PC-9 (cell line): ENCODE measurements at regions not wholly inside any gene's neighbourhood (a gene's known extent, or its start where the extent isn't known, plus 50 kb on each side); places are given as distances from the start of the nearest gene placed in this dataset.

Source experiments
- BruUV-seq: library from RNA; stranded (reverse); fragments of 400-500 nt; replicated peaks from 2 replicates; lab custom pipeline; 2021; lab: Mats Ljungman, UMichigan
- CTCF ChIA-PET: fragments of 300-600 bp; sonication (Branson Sonifier 250); formaldehyde crosslinking; loops from one replicate; lab custom pipeline; 2022; ENCODE audit warnings: antibody characterized with exemption; lab: Charles Lee
- POLR2A ChIA-PET: fragments of 300-600 bp; sonication (Branson Sonifier 250); formaldehyde crosslinking; loops from one replicate; lab custom pipeline; 2022; ENCODE audit warnings: antibody characterized with exemption; ENCODE audit not compliant: unreplicated experiment; lab: Charles Lee
- DNase-seq, 2 experiments: peaks; one replicate each; pipeline versions ENCODE4 v3.0.0 to v3.0.0-alpha.2; 2015 to 2022; ENCODE audit warnings: mixed read lengths in 1 of 2
- H2AFZ ChIP-seq: fragments of 200-600 bp; sonication (generic); 2 replicates; pipeline ENCODE4 v1.8.1; 2017; ENCODE audit warnings: antibody characterized with exemption
- H3F3A ChIP-seq: fragments of 200-600 bp; sonication (generic); 2 replicates; pipeline ENCODE4 v1.8.1; 2017; ENCODE audit warnings: antibody characterized with exemption, mild to moderate bottlenecking, low read depth; ENCODE audit not compliant: insufficient read depth
- H3K27ac ChIP-seq: fragments of 200-600 bp; sonication (generic); 2 replicates; pipeline ENCODE4 v1.6.1; 2016; ENCODE audit warnings: mixed run types
- H3K27me3 ChIP-seq: fragments of 200-600 bp; sonication (generic); 2 replicates; pipeline ENCODE4 v1.6.1; 2016; ENCODE audit warnings: low read depth, mixed run types; ENCODE audit not compliant: insufficient read depth
- H3K36me3 ChIP-seq: fragments of 200-600 bp; sonication (generic); 2 replicates; pipeline ENCODE4 v1.6.1; 2016; ENCODE audit warnings: low read depth, mixed run types
- H3K4me1 ChIP-seq: fragments of 200-600 bp; sonication (generic); replicated peaks from 2 replicates; pipeline ENCODE4 v1.6.1; 2016; ENCODE audit warnings: mixed run types; ENCODE audit not compliant: insufficient read depth
- H3K4me2 ChIP-seq: fragments of 200-600 bp; sonication (generic); 2 replicates; pipeline ENCODE4 v1.6.1; 2017; ENCODE audit warnings: mixed run types
- H3K4me3 ChIP-seq: fragments of 200-600 bp; sonication (generic); 2 replicates; pipeline ENCODE4 v1.6.1; 2016; ENCODE audit warnings: mixed run types
- H3K79me2 ChIP-seq: fragments of 200-600 bp; sonication (generic); 2 replicates; pipeline ENCODE4 v1.6.1; 2017; ENCODE audit warnings: low read depth, mixed run types
- H3K9me2 ChIP-seq: fragments of 200-600 bp; sonication (generic); 2 replicates; pipeline ENCODE4 v1.8.1; 2017; ENCODE audit warnings: mild to moderate bottlenecking; ENCODE audit not compliant: insufficient read depth
- H3K9me3 ChIP-seq: fragments of 200-600 bp; sonication (generic); 2 replicates; pipeline ENCODE4 v1.8.1; 2016; ENCODE audit warnings: low read depth; ENCODE audit not compliant: insufficient read depth
- H4K20me1 ChIP-seq: fragments of 200-600 bp; sonication (generic); 2 replicates; pipeline ENCODE4 v1.8.1; 2017; ENCODE audit not compliant: insufficient read depth
- EZH2 ChIP-seq: fragments of 200-600 bp; sonication (generic); IDR thresholded peaks from 2 replicates; pipeline ENCODE4 v1.8.0; 2017; ENCODE audit warnings: antibody characterized with exemption, low read depth
- intact Hi-C: fragments of 100-400 bp; cut with micrococcal nuclease; formaldehyde crosslinking; loops from one replicate; pipeline ENCODE4 v1.10.0; 2022; ENCODE audit not compliant: unreplicated experiment
- TF ChIP-seq, protein P1 (sequence below): fragments of 200-600 bp; sonication (generic); conservative IDR thresholded peaks from 2 replicates; pipeline ENCODE4 v1.6.1; 2017; ENCODE audit warnings: mixed run types, antibody characterized with exemption, mild to moderate bottlenecking, moderate library complexity

DNA sequence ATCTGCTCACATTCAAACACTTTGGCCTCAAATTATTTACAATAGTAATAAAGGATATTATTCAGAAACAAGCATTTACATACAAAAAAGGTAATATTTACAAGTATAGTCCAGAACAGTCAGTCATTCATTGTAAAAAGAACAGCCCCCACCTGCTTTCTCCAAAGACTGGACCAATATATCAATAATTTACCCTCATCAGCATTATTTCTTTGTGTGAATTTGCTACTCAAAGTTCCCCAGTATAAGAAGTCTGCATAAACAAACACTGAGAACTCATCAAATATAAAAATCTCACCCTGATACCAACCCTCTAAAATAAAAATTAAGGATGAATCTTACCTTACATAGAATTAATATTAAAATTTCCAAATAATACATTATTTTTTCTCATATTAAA, 267.8 kb upstream of the POU5F2 start:
- H3K79me2 ChIP-seq: no peaks in the 10 kb centered on the region
- H3F3A ChIP-seq: no peaks in the 10 kb centered on the region
- H3K4me1 ChIP-seq: no peaks in the 10 kb centered on the region
- no peaks in the 10 kb centered on the region for H4K20me1 ChIP-seq
- no peaks in the 10 kb centered on the region for H3K9me3 ChIP-seq
- 0 out of 2 replicates have a peak, but pooled peaks cover 3% of the 10 kb centered on the region for H3K36me3 ChIP-seq
- H3K27ac ChIP-seq: no peak overlapping the region
- TF ChIP-seq, protein P1, sequence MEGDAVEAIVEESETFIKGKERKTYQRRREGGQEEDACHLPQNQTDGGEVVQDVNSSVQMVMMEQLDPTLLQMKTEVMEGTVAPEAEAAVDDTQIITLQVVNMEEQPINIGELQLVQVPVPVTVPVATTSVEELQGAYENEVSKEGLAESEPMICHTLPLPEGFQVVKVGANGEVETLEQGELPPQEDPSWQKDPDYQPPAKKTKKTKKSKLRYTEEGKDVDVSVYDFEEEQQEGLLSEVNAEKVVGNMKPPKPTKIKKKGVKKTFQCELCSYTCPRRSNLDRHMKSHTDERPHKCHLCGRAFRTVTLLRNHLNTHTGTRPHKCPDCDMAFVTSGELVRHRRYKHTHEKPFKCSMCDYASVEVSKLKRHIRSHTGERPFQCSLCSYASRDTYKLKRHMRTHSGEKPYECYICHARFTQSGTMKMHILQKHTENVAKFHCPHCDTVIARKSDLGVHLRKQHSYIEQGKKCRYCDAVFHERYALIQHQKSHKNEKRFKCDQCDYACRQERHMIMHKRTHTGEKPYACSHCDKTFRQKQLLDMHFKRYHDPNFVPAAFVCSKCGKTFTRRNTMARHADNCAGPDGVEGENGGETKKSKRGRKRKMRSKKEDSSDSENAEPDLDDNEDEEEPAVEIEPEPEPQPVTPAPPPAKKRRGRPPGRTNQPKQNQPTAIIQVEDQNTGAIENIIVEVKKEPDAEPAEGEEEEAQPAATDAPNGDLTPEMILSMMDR: no peak
- no peak for TF ChIP-seq EZH2
- POLR2A ChIA-PET: no interaction called here
- no TSS peak for BruUV-seq
- CTCF ChIA-PET: no interaction called here
- no peak overlapping the region for H3K4me3 ChIP-seq
- no peaks in the 10 kb centered on the region for H3K9me2 ChIP-seq
- H3K27me3 ChIP-seq: no peaks in the 10 kb centered on the region
- no peak for DNase-seq
- H2AFZ ChIP-seq: no peak overlapping the region
- no peak overlapping the region for H3K4me2 ChIP-seq
- intact Hi-C loops: no loop called here

DNA sequence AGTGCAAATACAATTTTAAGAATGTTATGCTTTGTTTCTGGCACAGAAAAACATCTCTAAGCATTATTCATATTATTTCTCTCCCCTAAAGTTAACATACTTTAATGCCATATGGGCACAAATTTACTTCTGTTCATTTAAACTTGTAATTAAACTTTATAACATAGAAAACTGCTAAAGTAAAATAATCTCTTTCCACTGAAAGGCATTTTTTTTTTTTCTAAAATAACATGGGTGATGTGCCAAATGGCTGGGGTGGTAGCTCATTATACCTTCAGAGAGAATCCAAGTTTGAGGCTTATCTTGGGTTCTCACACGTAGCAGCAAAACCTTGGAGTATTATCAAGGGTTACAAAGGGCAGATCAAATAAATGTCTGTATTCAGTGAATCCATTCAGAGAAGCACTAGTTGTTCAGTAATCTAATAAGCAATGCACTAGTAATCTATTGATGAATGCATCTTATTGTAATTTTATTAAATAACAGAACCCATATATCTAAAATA, 257.6 kb upstream of the POU5F2 start:
- intact Hi-C loops: no loop called here
- DNase-seq: no peak
- no peaks in the 10 kb centered on the region for H3K79me2 ChIP-seq
- CTCF ChIA-PET: no interaction called here
- H3K4me2 ChIP-seq: no peak overlapping the region
- H3K27ac ChIP-seq: no peak overlapping the region
- BruUV-seq: no TSS peak
- no peaks in the 10 kb centered on the region for H3K36me3 ChIP-seq
- no peaks in the 10 kb centered on the region for H3K9me3 ChIP-seq
- H3K4me1 ChIP-seq: no peaks in the 10 kb centered on the region
- no peaks in the 10 kb centered on the region for H4K20me1 ChIP-seq
- H3K27me3 ChIP-seq: no peaks in the 10 kb centered on the region
- H3F3A ChIP-seq: no peaks in the 10 kb centered on the region
- H3K9me2 ChIP-seq: no peaks in the 10 kb centered on the region; the same call in 1 of the 2 replicates
- H2AFZ ChIP-seq: no peak overlapping the region
- H3K4me3 ChIP-seq: no peak overlapping the region
- TF ChIP-seq EZH2: no peak
- TF ChIP-seq, protein P1: no peak
- POLR2A ChIA-PET: no interaction called here

DNA sequence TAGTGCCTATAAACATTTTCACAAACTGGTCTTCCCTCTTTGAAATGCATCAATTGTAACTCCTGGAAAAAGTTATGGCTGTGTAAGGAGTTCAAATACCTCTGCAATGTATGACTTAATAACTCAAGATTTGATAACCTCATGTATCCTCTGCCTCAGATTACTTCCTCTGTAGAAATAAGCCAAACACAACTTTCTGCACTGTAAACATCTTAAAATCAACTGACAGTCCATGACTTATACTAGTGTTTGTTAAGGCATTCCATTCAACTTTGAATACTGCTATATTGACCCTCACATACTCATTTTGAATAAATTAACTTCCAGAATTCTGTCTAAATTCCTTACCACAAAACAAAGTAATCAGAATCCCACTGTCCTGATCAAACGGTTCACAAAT, 256.2 kb upstream of the POU5F2 start:
- TF ChIP-seq, protein P1: no peak
- TF ChIP-seq EZH2: no peak
- no peak for DNase-seq
- H3K4me2 ChIP-seq: no peak overlapping the region
- H3K36me3 ChIP-seq: no peaks in the 10 kb centered on the region
- H3K9me2 ChIP-seq: no peaks in the 10 kb centered on the region; the same call in 1 of the 2 replicates
- no peak overlapping the region for H2AFZ ChIP-seq
- POLR2A ChIA-PET: no interaction called here
- H3K9me3 ChIP-seq: no peaks in the 10 kb centered on the region
- H3K27ac ChIP-seq: no peak overlapping the region
- H3K79me2 ChIP-seq: no peaks in the 10 kb centered on the region
- intact Hi-C loops: no loop called here
- H4K20me1 ChIP-seq: no peaks in the 10 kb centered on the region
- no peak overlapping the region for H3K4me3 ChIP-seq
- H3K4me1 ChIP-seq: no peaks in the 10 kb centered on the region
- no peaks in the 10 kb centered on the region for H3F3A ChIP-seq
- CTCF ChIA-PET: no interaction called here
- no TSS peak for BruUV-seq
- no peaks in the 10 kb centered on the region for H3K27me3 ChIP-seq
